Hematopoietic multipotent progenitor cell treated with erythropoietin and hydrocortisone succinate and interleukin-3 and kit ligand, for 4 days (in vitro differentiated cells): ENCODE measurements at regions not wholly inside any gene's neighbourhood (a gene's known extent, or its start where the extent isn't known, plus 50 kb on each side); places are given as distances from the start of the nearest gene placed in this dataset.

ENCODE experiments used
- DNase-seq: peaks from one replicate; pipeline ENCODE4 v3.0.0-alpha.2; 2015

DNA sequence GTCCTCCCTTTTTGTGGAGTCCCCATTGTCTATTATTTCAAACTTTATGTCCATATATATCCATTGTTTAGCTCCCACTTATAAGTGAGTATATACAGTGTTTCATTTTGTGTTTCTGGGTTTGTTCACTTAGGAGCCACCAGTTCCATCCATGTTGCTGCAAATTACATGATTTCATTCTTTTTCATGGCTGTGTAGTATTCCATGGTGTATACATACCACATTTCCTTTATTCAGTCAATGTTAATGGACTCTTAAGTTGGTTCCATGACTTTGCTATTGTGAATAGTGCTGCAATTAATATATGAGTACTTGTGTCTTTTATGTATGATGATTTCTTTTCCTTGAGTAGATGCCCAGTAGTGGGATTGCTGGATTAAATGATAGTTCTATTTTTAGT lies 329.1 kb downstream of the AR start:
- no peak for DNase-seq

DNA sequence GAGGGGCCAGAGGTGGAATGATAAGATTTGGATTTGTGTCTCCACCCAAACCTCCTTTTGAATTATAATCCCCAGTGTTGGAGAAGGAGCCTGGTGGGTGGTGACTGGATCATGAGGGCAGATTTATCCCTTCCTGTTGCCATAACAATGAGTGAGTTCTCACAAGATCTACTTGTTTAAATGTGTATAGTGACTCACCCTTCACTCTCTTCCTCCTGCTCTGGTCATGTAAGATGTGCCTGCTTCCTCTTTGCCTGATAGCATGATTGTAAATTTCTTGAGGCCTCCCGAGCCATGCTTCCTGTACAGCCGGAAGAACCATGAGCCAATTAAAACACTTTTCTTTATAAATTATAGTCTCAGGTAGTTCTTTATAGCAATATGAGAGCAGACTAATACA lies 348.6 kb downstream of the AR start:
- peak; percentile 10 for DNase-seq

DNA sequence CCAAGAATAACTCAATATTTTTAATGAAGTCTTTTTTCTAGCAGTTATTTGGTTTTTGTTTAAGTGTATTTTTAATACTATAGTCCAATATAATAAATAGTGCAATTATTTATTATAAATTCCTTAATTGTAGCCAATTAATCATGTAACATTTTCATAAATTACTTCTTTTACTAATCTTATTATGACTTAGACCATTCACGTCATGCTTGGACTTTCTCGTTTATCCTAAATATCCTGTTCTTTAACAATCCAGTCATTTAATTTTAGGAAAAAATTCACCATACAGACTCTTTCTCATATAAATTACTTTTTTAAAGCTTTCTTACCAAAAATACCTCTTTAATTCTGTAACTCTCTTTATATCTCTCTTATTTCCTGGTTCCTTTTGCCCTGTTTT lies 350.1 kb downstream of the AR start:
- DNase-seq = no peak

DNA sequence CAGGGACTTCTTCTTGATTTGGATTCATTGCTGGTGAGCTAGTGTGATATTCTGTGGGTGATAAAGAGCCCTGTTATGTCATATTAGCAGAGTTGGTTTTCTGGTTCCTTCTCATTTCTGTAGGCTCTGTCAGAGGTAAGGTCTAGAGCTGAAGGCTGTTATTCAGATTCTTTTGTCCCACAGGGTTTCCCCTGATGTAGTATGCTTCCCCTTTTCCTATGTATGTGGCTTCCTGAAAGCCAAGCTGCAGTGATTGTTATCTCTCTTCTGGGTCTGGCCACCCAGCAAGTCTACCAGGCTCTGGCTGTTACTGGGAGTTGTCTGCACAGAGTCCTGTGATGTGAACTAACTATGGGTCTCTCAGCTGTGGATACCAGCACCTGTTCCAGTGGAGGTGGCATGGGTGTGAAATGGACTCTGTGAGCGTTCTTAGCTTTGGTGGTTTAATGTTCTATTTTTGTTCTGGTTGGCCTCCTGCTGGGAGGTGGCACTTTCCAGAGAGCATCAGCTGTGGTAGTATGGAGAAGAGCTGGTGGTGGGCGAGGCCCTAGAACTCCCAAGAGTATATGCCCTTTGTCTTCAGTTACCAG lies 373.7 kb downstream of the AR start:
- peak; percentile 61 for DNase-seq

DNA sequence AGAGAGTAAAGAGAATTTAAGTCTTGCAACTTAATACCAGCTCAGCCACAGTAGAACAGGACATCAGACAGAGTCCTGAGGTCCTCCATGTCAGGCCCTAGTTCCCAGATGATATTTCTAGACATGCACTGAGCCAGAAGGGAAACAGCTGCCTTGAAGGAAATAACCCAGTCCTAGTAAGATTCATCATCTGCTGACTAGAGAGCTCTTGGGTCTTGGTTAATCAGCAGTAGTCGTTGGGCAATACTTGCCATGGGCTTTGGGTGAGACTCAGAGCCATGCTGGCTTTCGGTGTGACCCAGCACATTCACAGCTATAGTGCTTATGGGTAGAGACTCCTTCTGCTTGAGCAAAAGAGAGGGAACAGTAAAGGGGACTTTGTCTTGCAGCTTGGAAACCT lies 379.1 kb downstream of the AR start:
- DNase-seq = peak; percentile 29

DNA sequence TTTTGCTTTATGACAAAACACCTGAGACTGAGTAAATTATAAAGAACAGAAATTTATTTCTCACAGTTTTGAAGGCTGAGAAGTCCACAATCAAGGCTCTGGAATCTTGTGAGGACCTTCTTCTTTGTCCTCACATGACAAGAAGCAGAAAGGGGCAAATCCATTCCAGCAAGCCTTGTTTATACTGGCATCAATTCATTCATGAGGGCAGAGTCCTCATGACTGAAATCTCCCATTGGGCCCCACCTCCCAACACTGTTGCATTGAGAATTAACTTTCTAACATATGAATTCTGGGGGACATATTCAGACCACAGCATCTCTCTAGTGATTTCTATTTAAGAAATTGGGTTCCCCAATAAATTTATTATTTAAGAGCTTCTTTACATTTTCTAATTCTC lies 395.4 kb downstream of the AR start:
- DNase-seq = no peak

DNA sequence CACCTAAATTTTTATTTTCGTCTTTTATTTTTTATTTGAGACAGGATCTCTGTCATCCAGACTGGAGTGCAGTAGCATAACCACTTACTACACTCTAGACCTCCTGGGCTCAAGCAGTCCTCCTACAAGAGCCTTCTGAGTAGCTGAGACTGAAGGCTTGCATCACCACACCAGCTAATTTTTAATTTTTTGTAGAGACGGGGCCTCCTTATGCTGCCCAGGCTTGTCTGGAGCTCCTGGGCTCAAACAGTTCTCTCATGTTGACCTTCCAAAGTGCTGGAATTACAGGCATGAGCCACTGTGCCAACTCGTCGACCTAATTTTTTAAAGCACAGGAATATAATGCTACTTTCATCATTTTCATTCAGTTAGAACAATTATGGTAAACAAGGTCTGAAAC lies 405.4 kb downstream of the AR start:
- no peak for DNase-seq

DNA sequence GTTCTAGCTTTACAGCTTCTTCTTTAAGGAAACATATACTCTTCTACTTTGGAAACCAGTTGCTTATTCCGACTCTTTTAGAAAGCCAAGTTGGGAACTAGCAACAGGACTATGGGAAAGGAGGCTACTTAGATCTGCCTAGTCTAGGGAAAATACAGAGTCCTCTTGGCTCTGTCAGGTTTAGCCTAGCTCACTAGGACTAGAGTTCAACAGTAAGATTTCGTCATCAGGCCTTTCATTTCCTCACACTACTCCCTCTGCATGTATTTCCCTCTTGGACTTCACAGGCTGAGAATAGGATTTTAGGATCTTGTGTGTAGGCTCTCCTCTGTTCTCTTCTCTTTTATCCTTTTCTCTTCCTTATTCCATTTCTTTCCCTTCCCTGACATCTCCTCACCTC lies 409.8 kb downstream of the AR start:
- no peak for DNase-seq

DNA sequence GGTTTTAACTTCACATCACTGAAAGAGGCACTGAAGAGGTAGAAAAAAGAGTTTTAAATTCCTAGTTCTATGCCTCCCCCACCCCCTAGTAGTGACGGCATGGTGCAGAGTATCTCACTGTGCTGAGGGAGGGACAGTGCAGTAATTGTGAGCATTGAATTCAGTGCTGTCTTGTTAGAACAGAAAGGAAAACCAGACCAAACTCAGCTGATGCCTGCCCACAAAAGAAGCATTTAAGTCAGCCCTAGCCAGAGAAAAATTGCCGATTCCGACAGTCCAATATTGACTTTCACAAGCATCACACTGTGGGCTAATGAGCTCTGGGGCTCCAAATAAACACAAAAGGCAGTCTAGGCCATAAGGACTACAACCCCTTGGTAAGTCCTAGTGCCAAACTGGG lies 417.7 kb downstream of the AR start:
- DNase-seq = no peak
